HEK293T (cell line): ENCODE measurements at regions not wholly inside any gene's neighbourhood (a gene's known extent, or its start where the extent isn't known, plus 50 kb on each side); places are given as distances from the start of the nearest gene placed in this dataset.
"Not testable (repeated sequence)": the region's sequence is repeated elsewhere in the genome, so short reads cannot be mapped to it uniquely, and the experiment has no call there.

Source experiments
- CTCF ChIA-PET: fragments of 350-600 bp; formaldehyde crosslinking; extraction: SDS; loops from one replicate; lab custom pipeline; 2021; ENCODE audit warnings: antibody characterized with exemption, inconsistent platforms; lab: Yijun Ruan, JAX
- POLR2A ChIA-PET: fragments of 350-600 bp; formaldehyde crosslinking; extraction: SDS; loops from one replicate; lab custom pipeline; 2020; ENCODE audit warnings: antibody characterized with exemption, inconsistent platforms; lab: Yijun Ruan, JAX
- DNase-seq: peaks from one replicate; pipeline ENCODE4 v3.0.0; 2012; ENCODE audit warnings: mixed read lengths; ENCODE audit errors: extremely low spot score
- ARNT ChIP-seq: fragments of 450-650 bp; IDR thresholded peaks from 2 replicates; pipeline ENCODE4 v1.6.1; 2017; ENCODE audit warnings: mild to moderate bottlenecking
- BHLHE40 ChIP-seq: fragments of 450-650 bp; IDR thresholded peaks from 2 replicates; pipeline ENCODE4 v1.6.1; 2016; ENCODE audit warnings: mild to moderate bottlenecking, moderate library complexity, borderline replicate concordance
- CTBP1 ChIP-seq: fragments of 450-650 bp; IDR thresholded peaks from 2 replicates; pipeline ENCODE4 v1.6.1; 2016; ENCODE audit warnings: borderline replicate concordance
- ELF4 ChIP-seq: fragments of 450-650 bp; IDR thresholded peaks from 2 replicates; pipeline ENCODE4 v1.6.1; 2017; ENCODE audit warnings: antibody characterized with exemption
- FOXA1 ChIP-seq: fragments of 450-650 bp; IDR thresholded peaks from 2 replicates; pipeline ENCODE4 v1.6.1; 2016; ENCODE audit warnings: mild to moderate bottlenecking
- FOXK2 ChIP-seq: fragments of 450-650 bp; IDR thresholded peaks from 2 replicates; pipeline ENCODE4 v1.6.1; 2016; ENCODE audit warnings: mild to moderate bottlenecking
- FOXM1 ChIP-seq: fragments of 450-650 bp; IDR thresholded peaks from 2 replicates; pipeline ENCODE4 v1.6.1; 2017; ENCODE audit warnings: mild to moderate bottlenecking, borderline replicate concordance
- HDGF ChIP-seq: fragments of 450-650 bp; IDR thresholded peaks from 2 replicates; pipeline ENCODE4 v1.6.1; 2017; ENCODE audit warnings: antibody characterized with exemption, borderline replicate concordance
- L3MBTL2 ChIP-seq: fragments of 450-650 bp; conservative IDR thresholded peaks from 2 replicates; pipeline ENCODE4 v1.6.1; 2016; ENCODE audit warnings: mild to moderate bottlenecking
- LEF1 ChIP-seq: fragments of 450-650 bp; IDR thresholded peaks from 2 replicates; pipeline ENCODE4 v1.6.1; 2017; ENCODE audit warnings: mild to moderate bottlenecking, borderline replicate concordance
- NFRKB ChIP-seq: fragments of 450-650 bp; IDR thresholded peaks from 2 replicates; pipeline ENCODE4 v1.6.1; 2016; ENCODE audit warnings: mild to moderate bottlenecking, moderate library complexity
- SP1 ChIP-seq: fragments of 450-650 bp; IDR thresholded peaks from 2 replicates; pipeline ENCODE4 v1.6.1; 2017
- SUZ12 ChIP-seq: fragments of 450-650 bp; IDR thresholded peaks from 2 replicates; pipeline ENCODE4 v1.6.1; 2016; ENCODE audit warnings: mild to moderate bottlenecking
- TARDBP ChIP-seq: fragments of 450-650 bp; IDR thresholded peaks from 2 replicates; pipeline ENCODE4 v1.6.1; 2016
- ZNF384 ChIP-seq: fragments of 450-650 bp; IDR thresholded peaks from 2 replicates; pipeline ENCODE4 v1.6.1; 2016
- TF ChIP-seq, protein P1 (sequence below): fragments of 450-650 bp; IDR thresholded peaks from 2 replicates; pipeline ENCODE4 v1.6.1; 2016

DNA sequence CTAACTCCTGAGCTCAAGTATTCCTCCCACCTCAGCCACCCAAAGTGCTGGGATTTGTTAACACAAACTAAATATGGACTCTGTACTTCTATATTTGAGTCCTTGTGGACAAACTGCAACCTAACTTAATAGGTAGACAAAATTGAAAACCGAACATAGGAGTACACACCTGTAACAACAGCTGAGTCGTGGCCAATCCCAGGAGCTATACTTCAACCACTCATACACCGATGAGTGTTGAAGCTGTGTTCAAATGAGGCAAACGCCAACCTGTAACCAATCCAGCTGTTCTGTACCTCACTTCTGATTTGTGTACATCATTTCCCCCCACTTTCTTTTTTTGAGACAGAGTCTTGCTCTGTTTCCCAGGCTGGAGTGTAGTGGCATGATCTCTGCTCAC lies 471.5 kb upstream of the C16orf82 start:
- POLR2A ChIA-PET, result no interaction called here
- TF ChIP-seq NFRKB (no peak), ELF4 (no peak), SP1 (no peak), TARDBP (no peak), FOXA1 (no peak), ZNF384 (no peak), ARNT (no peak), LEF1 (no peak), HDGF (no peak), L3MBTL2 (no peak), SUZ12 (no peak)
- TF ChIP-seq, protein P1, sequence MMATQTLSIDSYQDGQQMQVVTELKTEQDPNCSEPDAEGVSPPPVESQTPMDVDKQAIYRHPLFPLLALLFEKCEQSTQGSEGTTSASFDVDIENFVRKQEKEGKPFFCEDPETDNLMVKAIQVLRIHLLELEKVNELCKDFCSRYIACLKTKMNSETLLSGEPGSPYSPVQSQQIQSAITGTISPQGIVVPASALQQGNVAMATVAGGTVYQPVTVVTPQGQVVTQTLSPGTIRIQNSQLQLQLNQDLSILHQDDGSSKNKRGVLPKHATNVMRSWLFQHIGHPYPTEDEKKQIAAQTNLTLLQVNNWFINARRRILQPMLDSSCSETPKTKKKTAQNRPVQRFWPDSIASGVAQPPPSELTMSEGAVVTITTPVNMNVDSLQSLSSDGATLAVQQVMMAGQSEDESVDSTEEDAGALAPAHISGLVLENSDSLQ, result no peak
- DNase-seq, result no peak
- CTCF ChIA-PET, result no interaction called here

- CTCF ChIA-PET, POLR2A ChIA-PET, DNase-seq: not testable (repeated sequence)
Measured at GRCh38 chr16:26596033-26596432, 470.7 kb upstream of the C16orf82 start.

- no peak for TF ChIP-seq ZNF384
- TF ChIP-seq SUZ12, result no peak
- no peak for TF ChIP-seq SP1
- TF ChIP-seq, protein P1, result no peak
- no peak for TF ChIP-seq FOXM1
- TF ChIP-seq FOXA1, result no peak
- TF ChIP-seq CTBP1, result no peak
- TF ChIP-seq ELF4, result no peak
- no peak for TF ChIP-seq NFRKB
- no peak for TF ChIP-seq L3MBTL2
- no peak for TF ChIP-seq ARNT
- TF ChIP-seq BHLHE40, result no peak
- no peak for TF ChIP-seq FOXK2
- no peak for TF ChIP-seq TARDBP
- no peak for TF ChIP-seq LEF1
- no peak for DNase-seq
- ChIA-PET CTCF (no interaction called here), POLR2A (no interaction called here)
Measured at GRCh38 chr16:26598061-26598460, 468.7 kb upstream of the C16orf82 start.

DNA sequence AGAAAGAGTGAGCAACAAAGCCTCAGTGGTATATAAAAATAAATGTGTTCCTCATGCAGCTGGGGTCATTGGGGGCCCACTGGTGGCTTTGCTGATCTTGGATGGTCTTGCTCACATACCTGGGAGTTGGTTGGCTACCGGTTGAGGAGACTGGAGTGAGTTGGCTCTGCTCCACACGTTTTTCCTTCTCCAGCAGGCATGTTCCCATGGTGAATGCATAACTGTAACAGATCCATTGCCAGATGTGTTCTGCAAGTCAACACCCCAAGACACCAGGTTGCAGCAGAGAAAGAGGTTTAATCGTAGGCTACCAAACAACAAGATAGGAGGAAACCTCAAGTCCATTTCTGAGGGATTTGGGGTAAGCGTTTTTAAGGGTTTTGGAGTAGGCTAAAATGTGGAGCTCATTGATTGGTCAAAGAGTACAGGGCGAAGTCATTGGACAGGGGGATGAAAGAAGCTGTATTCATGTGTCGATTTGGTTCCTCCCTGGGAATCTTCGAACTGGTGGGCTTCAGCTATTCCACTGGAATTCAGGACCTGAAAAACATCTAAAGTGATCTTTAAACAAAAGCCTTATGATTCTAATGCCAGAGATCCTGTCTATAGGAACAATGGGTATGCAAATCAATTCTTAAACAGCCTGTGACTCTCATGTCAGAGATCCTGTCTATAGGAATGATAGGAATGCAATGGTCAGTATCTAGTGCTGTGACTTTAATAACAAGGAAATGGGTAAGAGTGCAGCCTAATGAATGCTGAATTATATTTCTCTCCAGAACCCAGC lies 467.5 kb upstream of the C16orf82 start:
- ChIA-PET POLR2A (no interaction called here), CTCF (no interaction called here)
- no peak for DNase-seq
- TF ChIP-seq TARDBP (no peak), ARNT (no peak), FOXA1 (no peak), CTBP1 (no peak)

- DNase-seq, result no peak
- POLR2A ChIA-PET, result no interaction called here
- CTCF ChIA-PET, result no interaction called here
- TF ChIP-seq, protein P1, result no peak
- no peak for TF ChIP-seq FOXM1
- TF ChIP-seq ELF4, result no peak
- no peak for TF ChIP-seq TARDBP
- no peak for TF ChIP-seq ARNT
- no peak for TF ChIP-seq CTBP1
- TF ChIP-seq FOXK2, result no peak
- TF ChIP-seq NFRKB, result no peak
- no peak for TF ChIP-seq SP1
- TF ChIP-seq BHLHE40, result no peak
- TF ChIP-seq LEF1, result no peak
- TF ChIP-seq L3MBTL2, result no peak
- TF ChIP-seq FOXA1, result no peak
- TF ChIP-seq ZNF384, result no peak
- no peak for TF ChIP-seq HDGF
Measured at GRCh38 chr16:26599785-26600104, 467.0 kb upstream of the C16orf82 start.

- CTCF ChIA-PET, result no interaction called here
- DNase-seq, result no peak
- POLR2A ChIA-PET, result no interaction called here
- TF ChIP-seq HDGF (no peak), ZNF384 (no peak), SUZ12 (no peak), CTBP1 (no peak), FOXA1 (no peak)
Measured at GRCh38 chr16:26601335-26601734, 465.4 kb upstream of the C16orf82 start.

GRCh38 chr16:26605626-26606271 lies 461.0 kb upstream of the C16orf82 start:
- TF ChIP-seq SP1, result no peak
- TF ChIP-seq LEF1, result no peak
- no peak for TF ChIP-seq ELF4
- TF ChIP-seq ZNF384, result no peak
- TF ChIP-seq BHLHE40, result no peak
- ChIA-PET CTCF (interaction anchor here (0.6 kb wide), 1 partner anchor 103 kb away, joined by 3 read pairs; no protein-coding TSS in a partner anchor), POLR2A (no interaction called here)
- no peak for DNase-seq
